Calu3 (cell line): ENCODE measurements at regions not wholly inside any gene's neighbourhood (a gene's known extent, or its start where the extent isn't known, plus 50 kb on each side); places are given as distances from the start of the nearest gene placed in this dataset.

Experiments used
- BruUV-seq: library from RNA; stranded (reverse); fragments of 400-500 nt; replicated peaks from 2 replicates; lab custom pipeline; 2021; lab: Mats Ljungman, UMichigan
- CTCF ChIA-PET: fragments of 300-600 bp; sonication (Branson Sonifier 250); formaldehyde crosslinking; loops from one replicate; lab custom pipeline; 2022; ENCODE audit warnings: antibody characterized with exemption; lab: Charles Lee
- DNase-seq: peaks from one replicate; pipeline ENCODE4 v3.0.0; 2022
- H3K27ac Mint-ChIP-seq: one replicate; pipeline ENCODE4 v1.8.0; 2022; ENCODE audit warnings: mixed read lengths; ENCODE audit not compliant: unreplicated experiment
- H3K27me3 Mint-ChIP-seq: one replicate; pipeline ENCODE4 v1.8.0; 2022; ENCODE audit warnings: mixed read lengths; ENCODE audit not compliant: unreplicated experiment
- H3K36me3 Mint-ChIP-seq: one replicate; pipeline ENCODE4 v1.8.0; 2022; ENCODE audit warnings: mild to moderate bottlenecking, moderate library complexity, mixed read lengths; ENCODE audit not compliant: insufficient read depth, unreplicated experiment
- H3K4me1 Mint-ChIP-seq: one replicate; pipeline ENCODE4 v1.8.0; 2022; ENCODE audit warnings: mild to moderate bottlenecking, low read depth, mixed read lengths; ENCODE audit not compliant: unreplicated experiment
- H3K4me3 Mint-ChIP-seq: one replicate; pipeline ENCODE4 v1.8.0; 2022; ENCODE audit warnings: mild to moderate bottlenecking, low read depth, moderate library complexity, mixed read lengths; ENCODE audit not compliant: unreplicated experiment
- H3K9me3 Mint-ChIP-seq: one replicate; pipeline ENCODE4 v1.8.0; 2022; ENCODE audit warnings: low read depth, mixed read lengths; ENCODE audit not compliant: unreplicated experiment
- CTCF ChIP-seq: fragments of 200-600 bp; IDR thresholded peaks from one replicate; pipeline ENCODE4 v1.8.0; 2022; ENCODE audit warnings: antibody characterized with exemption; ENCODE audit not compliant: unreplicated experiment
- intact Hi-C: fragments of 100-400 bp; cut with micrococcal nuclease; formaldehyde crosslinking; loops from one replicate; pipeline ENCODE4 v1.10.0; 2022; ENCODE audit not compliant: unreplicated experiment

GRCh38 chr21:19237608-19238007, 834.0 kb upstream of the TMPRSS15 start:
- Mint-ChIP-seq H3K36me3 (no peaks in the 10 kb centered on the region), H3K9me3 (no peaks in the 10 kb centered on the region), H3K4me3 (no peak overlapping the region), H3K4me1 (no peaks in the 10 kb centered on the region), H3K27me3 (no peaks in the 10 kb centered on the region), H3K27ac (no peak overlapping the region)
- no peak for DNase-seq
- BruUV-seq = no TSS peak
- no peak for TF ChIP-seq CTCF
- CTCF ChIA-PET = no interaction called here
- intact Hi-C loops = no loop called here

GRCh38 chr21:19239696-19240095, 836.1 kb upstream of the TMPRSS15 start:
- no peak overlapping the region for H3K4me3 Mint-ChIP-seq

GRCh38 chr21:19244502-19245187, 841.1 kb upstream of the TMPRSS15 start:
- CTCF ChIA-PET = no interaction called here
- Mint-ChIP-seq H3K4me1 (no peaks in the 10 kb centered on the region), H3K4me3 (no peak overlapping the region), H3K36me3 (no peaks in the 10 kb centered on the region), H3K27me3 (no peaks in the 10 kb centered on the region), H3K27ac (no peak overlapping the region), H3K9me3 (peaks cover 5% of the 10 kb centered on the region)
- TF ChIP-seq CTCF = no peak
- intact Hi-C loops = no loop called here
- no TSS peak for BruUV-seq
- no peak for DNase-seq

More at GRCh38 chr21:19239696-19240095, 836.1 kb upstream of the TMPRSS15 start:
- H3K27ac Mint-ChIP-seq = no peak overlapping the region
- DNase-seq = no peak
- intact Hi-C loops = no loop called here
- H3K4me1 Mint-ChIP-seq = no peaks in the 10 kb centered on the region
- TF ChIP-seq CTCF = no peak
- no peaks in the 10 kb centered on the region for H3K36me3 Mint-ChIP-seq
- BruUV-seq = no TSS peak
- CTCF ChIA-PET = no interaction called here
- no peaks in the 10 kb centered on the region for H3K9me3 Mint-ChIP-seq
- H3K27me3 Mint-ChIP-seq = no peaks in the 10 kb centered on the region

GRCh38 chr21:19245188-19245580, 841.6 kb upstream of the TMPRSS15 start:
- TF ChIP-seq CTCF = no peak

More at GRCh38 chr21:19245188-19245580, 841.6 kb upstream of the TMPRSS15 start:
- H3K9me3 Mint-ChIP-seq = peaks cover 5% of the 10 kb centered on the region
- no peaks in the 10 kb centered on the region for H3K4me1 Mint-ChIP-seq
- no peak for DNase-seq
- no TSS peak for BruUV-seq
- H3K4me3 Mint-ChIP-seq = no peak overlapping the region
- intact Hi-C loops = no loop called here
- no peak overlapping the region for H3K27ac Mint-ChIP-seq
- CTCF ChIA-PET = no interaction called here
- H3K27me3 Mint-ChIP-seq = no peaks in the 10 kb centered on the region
- H3K36me3 Mint-ChIP-seq = no peaks in the 10 kb centered on the region
